ENCODE measurements at regions not wholly inside any gene's neighbourhood (a gene's known extent, or its start where the extent isn't known, plus 50 kb on each side); places are given as distances from the start of the nearest gene placed in this dataset.

DNA sequence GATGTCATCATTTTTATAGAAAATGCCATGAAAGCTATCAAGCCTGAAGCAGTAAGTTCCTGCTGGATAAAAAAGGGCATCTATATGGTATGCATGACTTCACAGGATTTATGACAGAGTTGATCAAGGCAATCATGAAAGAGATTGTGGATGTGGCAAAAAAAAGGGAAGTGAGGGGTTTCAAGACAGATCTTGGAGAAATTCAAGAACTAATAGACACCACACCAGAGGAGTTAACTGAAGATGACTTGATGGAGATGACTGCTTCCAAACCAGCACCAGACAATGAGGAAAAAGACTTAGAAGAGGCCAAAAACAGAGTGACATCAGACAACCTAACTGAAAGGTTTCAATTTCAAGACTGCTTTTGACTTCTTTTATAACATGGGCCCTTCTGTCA, 691.1 kb upstream of the SLC10A2 start:
- no peak for TF ChIP-seq POLR2A (IDR thresholded peaks at IDR 0.05)
- TF ChIP-seq, protein P1, sequence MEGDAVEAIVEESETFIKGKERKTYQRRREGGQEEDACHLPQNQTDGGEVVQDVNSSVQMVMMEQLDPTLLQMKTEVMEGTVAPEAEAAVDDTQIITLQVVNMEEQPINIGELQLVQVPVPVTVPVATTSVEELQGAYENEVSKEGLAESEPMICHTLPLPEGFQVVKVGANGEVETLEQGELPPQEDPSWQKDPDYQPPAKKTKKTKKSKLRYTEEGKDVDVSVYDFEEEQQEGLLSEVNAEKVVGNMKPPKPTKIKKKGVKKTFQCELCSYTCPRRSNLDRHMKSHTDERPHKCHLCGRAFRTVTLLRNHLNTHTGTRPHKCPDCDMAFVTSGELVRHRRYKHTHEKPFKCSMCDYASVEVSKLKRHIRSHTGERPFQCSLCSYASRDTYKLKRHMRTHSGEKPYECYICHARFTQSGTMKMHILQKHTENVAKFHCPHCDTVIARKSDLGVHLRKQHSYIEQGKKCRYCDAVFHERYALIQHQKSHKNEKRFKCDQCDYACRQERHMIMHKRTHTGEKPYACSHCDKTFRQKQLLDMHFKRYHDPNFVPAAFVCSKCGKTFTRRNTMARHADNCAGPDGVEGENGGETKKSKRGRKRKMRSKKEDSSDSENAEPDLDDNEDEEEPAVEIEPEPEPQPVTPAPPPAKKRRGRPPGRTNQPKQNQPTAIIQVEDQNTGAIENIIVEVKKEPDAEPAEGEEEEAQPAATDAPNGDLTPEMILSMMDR (IDR thresholded peaks at IDR 0.05) = no peak

Measured in right lobe of liver (tissue), 4 donors.